SK-N-SH treated with all-trans-retinoic acid at 6 μM for 48 hours (cell line): ENCODE measurements at regions not wholly inside any gene's neighbourhood (a gene's known extent, or its start where the extent isn't known, plus 50 kb on each side); places are given as distances from the start of the nearest gene placed in this dataset.

Experiments used
- CREB5 ChIP-seq: fragments of 250-450 bp; sonication (Bioruptor Pico); IDR thresholded peaks from 2 replicates; pipeline ENCODE4 v1.5.1; 2020; ENCODE audit warnings: low read depth, mild to moderate bottlenecking, moderate library complexity
- CSDC2 ChIP-seq: fragments of 250-450 bp; sonication (Bioruptor Pico); IDR thresholded peaks from 2 replicates; pipeline ENCODE4 v1.5.0; 2020; ENCODE audit warnings: mild to moderate bottlenecking, moderate library complexity
- OSR1 ChIP-seq: fragments of 250-450 bp; sonication (Bioruptor Pico); IDR thresholded peaks from 2 replicates; pipeline ENCODE4 v1.8.0; 2022; ENCODE audit warnings: moderate library complexity, mild to moderate bottlenecking, inconsistent platforms
- PATZ1 ChIP-seq: fragments of 250-450 bp; sonication (Bioruptor Pico); IDR thresholded peaks from 2 replicates; pipeline ENCODE4 v1.8.0; 2020; ENCODE audit warnings: mild to moderate bottlenecking, moderate library complexity, borderline replicate concordance

DNA sequence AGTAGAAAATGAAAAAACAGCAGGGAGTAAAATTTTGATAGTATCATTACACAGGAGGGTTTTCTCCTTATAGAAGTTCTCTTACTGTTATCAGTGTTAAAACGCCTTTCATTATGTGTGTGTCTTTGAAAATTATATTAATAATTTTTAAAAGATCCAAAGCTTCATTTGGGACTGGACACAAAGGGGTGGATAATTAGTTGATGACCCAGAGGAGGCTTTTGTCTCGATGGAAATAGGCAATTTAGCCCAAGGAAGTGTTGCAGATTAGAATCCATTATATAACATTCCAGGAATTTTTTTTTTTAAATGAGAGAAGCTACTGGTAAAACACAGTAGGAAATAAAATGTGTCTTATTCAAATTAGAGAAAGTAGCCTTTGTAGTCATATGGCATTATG lies 1339.3 kb downstream of the FSTL5 start:
- no peak for TF ChIP-seq CSDC2 (CRISPR knock-in tag)
- no peak for TF ChIP-seq PATZ1 (CRISPR knock-in tag)
- no peak for TF ChIP-seq OSR1 (CRISPR knock-in tag)
- no peak for TF ChIP-seq CREB5 (CRISPR knock-in tag)
